Neural cell (in vitro differentiated cells): ENCODE measurements at regions not wholly inside any gene's neighbourhood (a gene's known extent, or its start where the extent isn't known, plus 50 kb on each side); places are given as distances from the start of the nearest gene placed in this dataset.

Experiments
- CTCF ChIP-seq: fragments of 450-650 bp; IDR thresholded peaks from 2 replicates; pipeline ENCODE4 v1.5.1; 2014; ENCODE audit warnings: antibody characterized with exemption, mild to moderate bottlenecking, moderate library complexity; ENCODE audit not compliant: poor library complexity, severe bottlenecking
- EP300 ChIP-seq: fragments of 450-650 bp; conservative IDR thresholded peaks from 2 replicates; pipeline ENCODE4 v1.6.1; 2014; ENCODE audit warnings: antibody characterized with exemption, mild to moderate bottlenecking, moderate library complexity; ENCODE audit not compliant: poor library complexity, severe bottlenecking
- EZH2 ChIP-seq: fragments of 200-600, 300-800 bp; shearing (Covaris generic), sonication (generic); IDR thresholded peaks from 2 replicates; pipeline ENCODE4 v1.6.1; 2014; ENCODE audit warnings: antibody characterized with exemption, low read length, borderline replicate concordance, mild to moderate bottlenecking; ENCODE audit not compliant: insufficient read depth, poor library complexity, severe bottlenecking
- POLR2AphosphoS5 ChIP-seq: IDR thresholded peaks from 2 replicates; pipeline ENCODE4 v1.6.1; 2012
- RAD21 ChIP-seq: fragments of 450-650 bp; conservative IDR thresholded peaks from 2 replicates; pipeline ENCODE4 v1.6.1; 2014; ENCODE audit warnings: antibody characterized with exemption, mild to moderate bottlenecking, moderate library complexity
- REST ChIP-seq: IDR thresholded peaks from 2 replicates; pipeline ENCODE4 v1.6.1; 2012; ENCODE audit warnings: borderline replicate concordance
- TAF1 ChIP-seq: IDR thresholded peaks from 2 replicates; pipeline ENCODE4 v1.6.1; 2012; ENCODE audit warnings: low read depth

DNA sequence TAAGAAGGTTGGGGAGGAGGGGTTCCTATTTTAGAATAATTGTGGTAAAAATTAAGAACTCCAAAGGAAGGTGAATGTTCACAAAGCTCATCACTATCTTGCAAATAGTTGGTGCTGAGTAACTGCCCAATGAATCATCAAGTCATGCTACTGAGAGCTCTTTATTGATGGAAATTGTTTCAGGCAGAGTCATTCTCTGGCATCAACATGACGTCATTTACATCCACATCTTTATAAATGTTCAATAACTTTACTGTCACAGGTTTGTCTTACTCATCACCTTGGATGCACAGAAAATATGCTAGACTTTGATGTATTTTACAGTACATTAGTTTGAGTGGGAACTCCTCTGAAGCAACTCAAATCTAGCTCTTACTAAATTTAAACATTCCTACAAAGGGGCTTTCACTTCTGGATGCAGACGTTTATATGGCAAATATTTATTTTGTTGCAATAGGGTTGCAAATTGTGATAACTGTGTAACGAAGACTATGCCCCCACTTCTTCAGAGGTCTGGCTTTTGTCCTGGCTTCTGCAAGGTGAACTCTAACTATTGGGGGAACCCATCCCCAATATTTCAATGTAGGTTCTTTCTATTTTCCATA, 273.7 kb upstream of the AJAP1 start:
- TF ChIP-seq REST: no peak
- no peak for TF ChIP-seq TAF1
- TF ChIP-seq EZH2: no peak
- no peak for TF ChIP-seq CTCF
- no peak for TF ChIP-seq EP300
- TF ChIP-seq POLR2AphosphoS5: no peak
- no peak for TF ChIP-seq RAD21
